ENCODE measurements at regions not wholly inside any gene's neighbourhood (a gene's known extent, or its start where the extent isn't known, plus 50 kb on each side); places are given as distances from the start of the nearest gene placed in this dataset.
"Not testable (repeated sequence)": the region's sequence is repeated elsewhere in the genome, so short reads cannot be mapped to it uniquely, and the experiment has no call there.

DNA sequence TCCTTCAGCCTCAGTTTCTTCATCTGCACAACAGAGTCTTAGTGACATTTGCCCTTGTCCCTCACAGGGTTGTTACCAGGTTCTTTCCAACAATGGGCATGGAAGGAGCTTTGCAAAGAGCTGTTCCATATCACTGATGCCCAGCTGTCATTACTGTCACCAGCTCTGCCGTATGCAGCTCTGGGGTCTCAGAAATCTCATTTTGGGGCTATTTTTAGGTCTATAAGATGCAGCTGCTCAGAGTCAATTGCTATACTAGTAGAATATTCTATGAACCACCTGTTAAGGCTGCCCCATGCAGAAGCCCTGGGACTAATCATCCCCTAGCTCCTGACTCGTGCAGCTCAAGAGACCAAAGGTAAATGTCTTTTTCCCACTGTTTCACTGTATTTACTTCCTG lies 105.1 kb upstream of the TNPO1 start:
- DNase-seq (ENCODE audit: low read depth), result no peak
- TF ChIP-seq, protein P1, sequence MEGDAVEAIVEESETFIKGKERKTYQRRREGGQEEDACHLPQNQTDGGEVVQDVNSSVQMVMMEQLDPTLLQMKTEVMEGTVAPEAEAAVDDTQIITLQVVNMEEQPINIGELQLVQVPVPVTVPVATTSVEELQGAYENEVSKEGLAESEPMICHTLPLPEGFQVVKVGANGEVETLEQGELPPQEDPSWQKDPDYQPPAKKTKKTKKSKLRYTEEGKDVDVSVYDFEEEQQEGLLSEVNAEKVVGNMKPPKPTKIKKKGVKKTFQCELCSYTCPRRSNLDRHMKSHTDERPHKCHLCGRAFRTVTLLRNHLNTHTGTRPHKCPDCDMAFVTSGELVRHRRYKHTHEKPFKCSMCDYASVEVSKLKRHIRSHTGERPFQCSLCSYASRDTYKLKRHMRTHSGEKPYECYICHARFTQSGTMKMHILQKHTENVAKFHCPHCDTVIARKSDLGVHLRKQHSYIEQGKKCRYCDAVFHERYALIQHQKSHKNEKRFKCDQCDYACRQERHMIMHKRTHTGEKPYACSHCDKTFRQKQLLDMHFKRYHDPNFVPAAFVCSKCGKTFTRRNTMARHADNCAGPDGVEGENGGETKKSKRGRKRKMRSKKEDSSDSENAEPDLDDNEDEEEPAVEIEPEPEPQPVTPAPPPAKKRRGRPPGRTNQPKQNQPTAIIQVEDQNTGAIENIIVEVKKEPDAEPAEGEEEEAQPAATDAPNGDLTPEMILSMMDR (IDR thresholded peaks at IDR 0.05; ENCODE audit: control insufficient read depth, insufficient read depth, low read depth, low read length, missing control alignments), result no peak
- H3K4me3 ChIP-seq (ENCODE audit: control insufficient read depth, low read depth, low read length), result no peak overlapping the region

DNA sequence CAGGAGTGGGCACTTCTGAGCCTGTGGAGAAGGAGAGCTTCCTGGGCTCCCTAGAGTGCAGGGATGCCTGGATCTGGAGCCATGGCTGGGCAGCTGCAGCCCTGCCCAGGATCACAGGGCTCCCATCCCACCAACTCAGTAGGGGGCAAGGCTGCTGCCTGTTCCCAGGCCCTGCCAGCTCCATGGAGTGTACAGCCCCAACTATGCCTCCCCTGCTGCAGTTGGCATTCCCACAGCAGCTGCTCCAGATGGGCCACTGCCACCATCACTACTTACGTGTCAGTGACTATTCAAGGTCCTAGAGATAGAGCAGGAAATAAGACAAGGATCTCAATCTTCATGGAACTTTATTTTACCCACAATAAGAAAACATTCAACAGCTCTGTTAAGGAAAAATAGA lies 107.1 kb upstream of the TNPO1 start:
- DNase-seq (ENCODE audit: low read depth), result no peak
- H3K4me3 ChIP-seq (ENCODE audit: control insufficient read depth, low read depth, low read length), result no peak overlapping the region
- TF ChIP-seq, protein P1 (IDR thresholded peaks at IDR 0.05; ENCODE audit: control insufficient read depth, insufficient read depth, low read depth, low read length, missing control alignments), result no peak

DNA sequence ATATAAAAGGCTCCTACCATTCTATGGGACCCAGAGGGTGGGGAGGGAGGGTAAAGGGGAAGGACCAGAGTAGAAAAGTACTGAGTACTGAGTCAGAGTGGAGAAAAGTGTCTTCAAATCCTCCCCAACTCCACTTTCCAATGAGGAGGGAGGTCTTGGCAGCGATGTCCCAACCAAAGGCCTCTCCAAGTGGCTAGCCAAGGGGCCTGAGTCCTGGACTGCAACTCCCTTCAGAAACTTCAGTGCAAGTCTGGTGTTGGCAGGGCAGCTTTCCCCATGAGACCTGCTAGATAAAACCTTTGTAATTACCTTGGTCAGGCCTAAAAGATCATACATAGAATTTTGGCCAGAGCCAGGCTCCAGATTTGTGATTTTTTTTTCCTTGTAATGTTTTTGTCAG lies 111.3 kb upstream of the TNPO1 start:
- TF ChIP-seq, protein P1 (IDR thresholded peaks at IDR 0.05; ENCODE audit: control insufficient read depth, insufficient read depth, low read depth, low read length, missing control alignments), result no peak
- DNase-seq (ENCODE audit: low read depth), result no peak
- H3K4me3 ChIP-seq (ENCODE audit: control insufficient read depth, low read depth, low read length), result no peak overlapping the region

DNA sequence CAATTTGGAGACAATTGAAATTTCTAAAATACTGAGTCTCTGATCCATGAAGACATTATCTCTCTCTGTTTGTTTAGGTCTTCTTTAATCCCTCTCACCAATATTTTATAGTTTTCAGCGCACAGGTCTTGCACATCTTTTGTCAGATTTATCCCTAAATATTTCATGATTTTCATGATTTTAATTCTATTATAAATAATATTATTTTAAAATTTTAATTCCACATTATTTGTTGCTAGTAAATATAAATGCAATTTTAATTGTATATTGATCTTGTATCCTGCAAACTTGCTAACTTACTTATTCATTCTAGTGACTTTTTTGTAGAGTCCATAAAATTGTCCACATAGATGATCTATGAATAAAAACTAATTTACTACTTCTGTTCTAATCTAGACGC lies 112.6 kb upstream of the TNPO1 start:
- DNase-seq (ENCODE audit: low read depth), result no peak
- no peak overlapping the region for H3K4me3 ChIP-seq (ENCODE audit: control insufficient read depth, low read depth, low read length)
- TF ChIP-seq, protein P1 (IDR thresholded peaks at IDR 0.05; ENCODE audit: control insufficient read depth, insufficient read depth, low read depth, low read length, missing control alignments), result no peak

DNA sequence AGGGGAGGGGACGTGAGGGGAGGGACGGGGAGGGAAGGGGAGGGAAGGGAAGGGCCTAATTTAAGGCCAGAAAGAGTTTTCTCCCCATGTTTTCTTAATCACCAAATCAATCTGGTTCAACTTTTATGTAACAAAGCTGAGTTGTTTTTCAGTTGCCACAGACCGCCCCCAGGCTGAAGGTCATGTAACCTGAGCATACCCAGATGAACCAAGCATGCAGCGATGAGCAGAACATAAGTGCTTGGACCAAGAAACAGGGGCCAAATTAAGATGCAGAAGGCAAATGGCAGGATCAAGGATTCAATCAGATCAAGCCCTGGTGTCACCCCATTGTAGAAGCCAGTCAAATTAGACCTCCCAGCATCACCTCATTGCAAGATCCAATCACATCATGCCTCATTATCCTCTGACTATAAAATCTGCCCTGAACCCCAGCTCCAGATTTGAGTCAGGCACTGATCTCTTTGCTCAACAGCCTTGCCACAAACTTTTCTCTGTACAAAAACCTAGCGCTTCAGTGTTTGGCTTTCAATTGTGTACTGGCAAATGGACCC lies 113.5 kb upstream of the TNPO1 start:
- H3K4me3 ChIP-seq (ENCODE audit: control insufficient read depth, low read depth, low read length), result no peak overlapping the region
- TF ChIP-seq, protein P1 (IDR thresholded peaks at IDR 0.05; ENCODE audit: control insufficient read depth, insufficient read depth, low read depth, low read length, missing control alignments), result no peak
- no peak for DNase-seq (ENCODE audit: low read depth)

DNA sequence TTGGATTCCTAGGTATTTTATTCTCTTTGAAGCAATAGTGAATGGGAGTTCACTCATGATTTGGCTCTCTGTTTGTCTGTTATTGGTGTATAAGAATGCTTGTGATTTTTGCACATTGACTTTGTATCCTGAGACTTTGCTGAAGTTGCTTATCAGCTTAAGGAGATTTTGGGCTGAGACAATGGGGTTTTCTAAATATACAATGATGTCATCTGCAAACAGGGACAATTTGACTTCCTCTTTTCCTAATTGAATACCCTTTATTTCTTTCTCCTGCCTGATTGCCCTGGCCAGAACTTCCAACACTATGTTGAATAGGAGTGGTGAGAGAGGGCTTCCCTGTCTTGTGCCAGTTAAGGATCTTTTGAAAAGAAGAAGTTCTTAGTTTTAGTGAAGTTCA lies 114.4 kb upstream of the TNPO1 start:
- not testable (repeated sequence) for H3K4me3 ChIP-seq (ENCODE audit: control insufficient read depth, low read depth, low read length); DNase-seq (ENCODE audit: low read depth)

DNA sequence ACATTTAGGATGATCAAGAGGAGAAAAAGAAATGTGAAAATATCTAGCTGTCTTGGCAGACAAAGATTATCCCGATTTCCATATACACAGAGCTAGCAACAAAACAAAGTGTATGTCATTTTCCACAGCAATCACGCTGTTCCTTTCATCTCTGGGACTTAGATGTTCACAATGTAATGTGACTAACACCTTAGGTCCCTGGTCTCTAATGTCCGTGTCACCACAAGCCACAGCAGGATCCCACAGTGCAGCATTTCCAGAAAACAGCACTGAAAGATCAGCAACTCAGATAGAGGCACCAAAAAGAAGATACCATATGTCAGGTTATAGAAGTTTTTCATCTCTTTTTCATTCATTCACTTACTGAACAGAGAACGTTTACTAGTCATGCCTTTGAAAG lies 118.0 kb upstream of the TNPO1 start:
- H3K4me3 ChIP-seq (ENCODE audit: control insufficient read depth, low read depth, low read length), result no peak overlapping the region
- TF ChIP-seq, protein P1 (IDR thresholded peaks at IDR 0.05; ENCODE audit: control insufficient read depth, insufficient read depth, low read depth, low read length, missing control alignments), result no peak
- DNase-seq (ENCODE audit: low read depth), result no peak
